MM.1S (cell line): ENCODE measurements at regions not wholly inside any gene's neighbourhood (a gene's known extent, or its start where the extent isn't known, plus 50 kb on each side); places are given as distances from the start of the nearest gene placed in this dataset.

Experiments
- DNase-seq: peaks from one replicate; pipeline ENCODE4 v3.0.0-alpha.2; 2015
- H2AFZ ChIP-seq: fragments of 300-600 bp; sonication (generic); 2 replicates; pipeline ENCODE4 v1.6.0; 2016; ENCODE audit warnings: antibody characterized with exemption, low read length
- H3F3A ChIP-seq: fragments of 300-600 bp; sonication (generic); 2 replicates; pipeline ENCODE4 v1.6.1; 2016; ENCODE audit warnings: mild to moderate bottlenecking, antibody characterized with exemption, low read length, moderate library complexity, mixed read lengths; ENCODE audit not compliant: insufficient read depth
- H3K27ac ChIP-seq: fragments of 300-600 bp; sonication (generic); 2 replicates; pipeline ENCODE4 v1.5.1; 2016; ENCODE audit warnings: mild to moderate bottlenecking, low read length
- H3K27me3 ChIP-seq: fragments of 300-600 bp; sonication (generic); replicated peaks from 2 replicates; pipeline ENCODE4 v1.6.0; 2016; ENCODE audit warnings: low read length; ENCODE audit not compliant: insufficient read depth
- H3K36me3 ChIP-seq: fragments of 300-600 bp; sonication (generic); replicated peaks from 2 replicates; pipeline ENCODE4 v1.6.1; 2016; ENCODE audit warnings: mild to moderate bottlenecking, low read length, mixed read lengths; ENCODE audit not compliant: insufficient read depth
- H3K4me1 ChIP-seq: fragments of 300-600 bp; sonication (generic); 2 replicates; pipeline ENCODE4 v1.6.1; 2016; ENCODE audit warnings: low read length, mixed read lengths
- H3K4me2 ChIP-seq: fragments of 300-600 bp; sonication (generic); 2 replicates; pipeline ENCODE4 v1.6.0; 2016; ENCODE audit warnings: low read depth, low read length
- H3K4me3 ChIP-seq: fragments of 300-600 bp; sonication (generic); 2 replicates; pipeline ENCODE4 v1.5.1; 2016; ENCODE audit warnings: low read length, mixed read lengths
- H3K79me2 ChIP-seq: fragments of 300-600 bp; sonication (generic); 2 replicates; pipeline ENCODE4 v1.6.1; 2016; ENCODE audit warnings: mixed run types, low read length, mixed read lengths
- H3K9ac ChIP-seq: fragments of 300-600 bp; sonication (generic); 2 replicates; pipeline ENCODE4 v1.6.1; 2016; ENCODE audit warnings: low read length, mixed read lengths
- H3K9me2 ChIP-seq: fragments of 300-600 bp; sonication (generic); replicated peaks from 2 replicates; pipeline ENCODE4 v1.6.1; 2016; ENCODE audit warnings: mild to moderate bottlenecking, low read length, mixed read lengths; ENCODE audit not compliant: insufficient read depth
- H3K9me3 ChIP-seq: fragments of 300-600 bp; sonication (generic); replicated peaks from 2 replicates; pipeline ENCODE4 v1.6.1; 2016; ENCODE audit warnings: mild to moderate bottlenecking, low read length, mixed read lengths; ENCODE audit not compliant: insufficient read depth
- H4K20me1 ChIP-seq: fragments of 300-600 bp; sonication (generic); 2 replicates; pipeline ENCODE4 v1.6.1; 2016; ENCODE audit warnings: mild to moderate bottlenecking, low read length, moderate library complexity, mixed read lengths; ENCODE audit not compliant: insufficient read depth
- CTCF ChIP-seq: fragments of 300-600 bp; sonication (generic); IDR thresholded peaks from 2 replicates; pipeline ENCODE4 v1.5.1; 2016; ENCODE audit warnings: antibody characterized with exemption, low read length, mixed read lengths
- EZH2 ChIP-seq: fragments of 300-600 bp; sonication (generic); optimal IDR thresholded peaks from 2 replicates; pipeline ENCODE3; 2017; ENCODE audit warnings: low read depth, mild to moderate bottlenecking, antibody characterized with exemption, low read length, mixed read lengths
- EZH2phosphoT487 ChIP-seq: fragments of 300-600 bp; sonication (generic); IDR thresholded peaks from 2 replicates; pipeline ENCODE4 v1.6.1; 2018; ENCODE audit warnings: antibody characterized with exemption, low read length

DNA sequence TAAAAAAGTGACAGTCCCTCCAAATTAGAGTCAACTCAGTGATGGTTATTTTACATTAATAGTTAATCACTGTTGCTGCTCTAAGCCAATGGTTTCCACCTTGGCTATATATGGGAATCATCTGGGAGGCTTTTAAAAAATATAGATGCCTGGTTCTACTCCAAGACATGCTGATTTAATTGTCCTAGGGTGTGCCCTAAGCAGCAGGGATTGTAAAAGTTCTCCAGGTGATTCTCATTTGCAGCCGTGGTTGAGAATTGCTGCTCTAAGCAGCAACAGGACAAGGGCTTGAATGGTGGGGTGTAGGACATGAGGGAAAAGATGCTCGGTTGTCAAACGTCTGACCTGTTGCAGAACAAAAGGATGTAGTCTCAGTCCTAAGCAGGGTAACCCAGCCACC lies 405.1 kb upstream of the MCTP2 start:
- H3K9me3 ChIP-seq: no peaks in the 10 kb centered on the region
- no peaks in the 10 kb centered on the region for H4K20me1 ChIP-seq
- no peak overlapping the region for H3K27ac ChIP-seq
- no peak overlapping the region for H2AFZ ChIP-seq
- TF ChIP-seq CTCF (no peak), EZH2phosphoT487 (no peak), EZH2 (no peak)
- no peak for DNase-seq
- no peak overlapping the region for H3K9ac ChIP-seq
- no peaks in the 10 kb centered on the region for H3K27me3 ChIP-seq
- no peak overlapping the region for H3K4me3 ChIP-seq
- H3F3A ChIP-seq: no peaks in the 10 kb centered on the region
- no peak overlapping the region for H3K4me2 ChIP-seq
- no peaks in the 10 kb centered on the region for H3K9me2 ChIP-seq
- no peaks in the 10 kb centered on the region for H3K79me2 ChIP-seq
- no peaks in the 10 kb centered on the region for H3K4me1 ChIP-seq
- H3K36me3 ChIP-seq: no peaks in the 10 kb centered on the region

- no peaks in the 10 kb centered on the region for H3F3A ChIP-seq
- H3K9ac ChIP-seq: no peak overlapping the region
- no peak overlapping the region for H3K4me2 ChIP-seq
- H3K79me2 ChIP-seq: no peaks in the 10 kb centered on the region
- no peaks in the 10 kb centered on the region for H4K20me1 ChIP-seq
- no peaks in the 10 kb centered on the region for H3K9me2 ChIP-seq
- no peaks in the 10 kb centered on the region for H3K9me3 ChIP-seq
- H3K4me3 ChIP-seq: no peak overlapping the region
- TF ChIP-seq CTCF (no peak), EZH2phosphoT487 (no peak), EZH2 (no peak)
- H3K27me3 ChIP-seq: no peaks in the 10 kb centered on the region
- no peak for DNase-seq
- no peak overlapping the region for H2AFZ ChIP-seq
- no peaks in the 10 kb centered on the region for H3K36me3 ChIP-seq
- no peak overlapping the region for H3K27ac ChIP-seq
- H3K4me1 ChIP-seq: no peaks in the 10 kb centered on the region
Observed at GRCh38 chr15:93825682-93826081, 405.7 kb upstream of the MCTP2 start.

DNA sequence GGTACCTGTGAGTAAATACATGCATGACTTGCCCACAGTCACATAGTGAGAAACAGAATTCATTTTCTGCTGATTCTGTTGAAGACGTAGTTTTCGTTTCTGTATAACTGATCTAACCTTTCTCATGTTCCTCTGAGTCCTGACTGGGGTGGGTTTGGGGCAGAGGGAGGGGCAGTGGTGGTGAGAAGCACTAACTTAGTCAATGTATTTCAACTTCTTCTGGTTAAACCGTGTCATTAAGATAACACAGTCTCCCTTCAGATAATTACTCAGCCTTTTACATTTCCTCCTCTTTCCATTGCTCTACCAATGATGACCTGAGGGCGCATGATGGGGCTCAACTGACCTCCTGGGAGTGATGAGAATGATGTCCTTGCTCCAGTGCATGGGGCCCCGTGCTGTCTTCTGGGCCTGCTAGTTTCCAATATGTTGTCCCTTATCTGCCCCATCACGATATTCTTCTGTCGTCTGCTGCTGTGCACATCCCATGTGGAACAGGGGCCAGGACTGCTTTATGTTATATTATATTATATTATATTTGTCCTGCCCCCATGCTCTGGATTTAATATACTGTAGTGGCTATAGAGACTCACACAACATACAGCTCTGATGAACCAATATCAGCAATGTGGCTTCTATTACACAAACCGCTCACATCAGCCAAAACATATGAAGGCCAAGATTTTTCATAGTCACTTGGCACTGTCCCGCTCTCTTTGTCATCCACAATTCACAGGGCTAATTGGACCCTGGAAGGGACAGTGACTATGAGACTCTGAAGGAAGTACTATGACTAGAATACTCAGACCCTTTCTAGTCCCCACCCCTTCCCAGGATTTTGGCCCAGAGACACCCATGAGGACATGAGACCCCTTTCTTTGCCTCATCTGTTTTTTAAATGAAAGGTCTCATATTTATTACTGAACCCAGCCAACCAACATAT lies 407.1 kb upstream of the MCTP2 start:
- TF ChIP-seq EZH2phosphoT487: no peak
- TF ChIP-seq EZH2: no peak
- no peak for TF ChIP-seq CTCF
- Histone ChIP-seq H3K9ac (no peak overlapping the region), H3K4me3 (no peak overlapping the region), H2AFZ (no peak overlapping the region), H3K27me3 (no peaks in the 10 kb centered on the region), H3K4me1 (no peaks in the 10 kb centered on the region), H4K20me1 (no peaks in the 10 kb centered on the region), H3K9me3 (no peaks in the 10 kb centered on the region), H3K79me2 (no peaks in the 10 kb centered on the region), H3K27ac (no peak overlapping the region), H3K9me2 (no peaks in the 10 kb centered on the region), H3F3A (no peaks in the 10 kb centered on the region), H3K4me2 (no peak overlapping the region), H3K36me3 (no peaks in the 10 kb centered on the region)
- no peak for DNase-seq
